ENCODE measurements at regions not wholly inside any gene's neighbourhood (a gene's known extent, or its start where the extent isn't known, plus 50 kb on each side); places are given as distances from the start of the nearest gene placed in this dataset.

DNA sequence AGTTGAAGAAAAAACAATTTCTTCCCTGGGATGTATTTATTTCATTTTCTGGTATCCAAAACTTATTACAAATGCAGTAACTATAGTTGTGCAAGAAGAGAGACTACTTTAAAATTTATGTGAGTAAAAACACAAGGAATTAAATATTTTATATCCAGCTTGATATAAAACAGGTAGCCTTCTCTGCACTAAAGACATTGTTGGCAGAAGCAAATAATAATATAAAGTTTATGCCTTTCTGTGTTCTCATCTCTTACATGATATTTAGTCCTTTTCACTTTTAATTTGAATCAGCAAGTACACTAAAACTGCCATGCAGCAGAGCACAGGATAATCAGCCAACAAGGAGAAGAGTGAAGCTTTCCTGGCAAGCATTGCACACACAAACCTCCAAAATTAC is 352.7 kb downstream of the ARL6IP6 start:
- DNase-seq: no peak
- H3K27ac ChIP-seq (ENCODE audit: low read depth in 2 of 2, low read length in 1 of 2): no peak overlapping the region
- 0 out of 2 replicates have a peak, but pooled peaks cover 3% of the 10 kb centered on the region for H3K9me2 ChIP-seq
- no peaks in the 10 kb centered on the region for H3K9me3 ChIP-seq
- H3K79me2 ChIP-seq (ENCODE audit: insufficient read depth): no peaks in the 10 kb centered on the region
- H3K4me3 ChIP-seq (ENCODE audit: low read depth in 2 of 2, low read length in 1 of 2): no peak overlapping the region
- ChIA-PET POLR2A (no interaction called here), CTCF (no interaction called here)
- no peak for TF ChIP-seq CHD2 (IDR thresholded peaks at IDR 0.05; ENCODE audit: low read length, partially characterized antibody)
- TF ChIP-seq TCF12 (IDR thresholded peaks at IDR 0.05): no peak
- TF ChIP-seq TAF1 (IDR thresholded peaks at IDR 0.05; ENCODE audit: borderline replicate concordance, low read depth, low read length): no peak
- no peak for TF ChIP-seq FOXJ3 (CRISPR knock-in tag; IDR thresholded peaks at IDR 0.05)
- TF ChIP-seq GATA2 (CRISPR knock-in tag; IDR thresholded peaks at IDR 0.05): no peak
- no peak for TF ChIP-seq NRF1 (IDR thresholded peaks at IDR 0.05; ENCODE audit: low read depth, low read length)
- no peak for TF ChIP-seq ZBTB33 (IDR thresholded peaks at IDR 0.05; ENCODE audit: borderline replicate concordance, low read depth)
- TF ChIP-seq RAD21 (IDR thresholded peaks at IDR 0.05; ENCODE audit: low read length): no peak
- no peak for TF ChIP-seq RFX5 (IDR thresholded peaks at IDR 0.05; ENCODE audit: low read length)
- H3K4me2 ChIP-seq: no peak overlapping the region
- H3K36me3 ChIP-seq (replicated peaks in 1 of 2; ENCODE audit: control insufficient read depth in 1 of 2, insufficient read depth in 2 of 2, low read length in 1 of 2): no peaks in the 10 kb centered on the region
- H4K20me1 ChIP-seq (ENCODE audit: insufficient read depth): no peaks in the 10 kb centered on the region
- no peaks in the 10 kb centered on the region for H3F3A ChIP-seq (replicated peaks; ENCODE audit: insufficient read depth)
- no peaks in the 10 kb centered on the region for H3K4me1 ChIP-seq (ENCODE audit: control insufficient read depth in 1 of 2, insufficient read depth in 2 of 2, low read depth in 1 of 2, low read length in 1 of 2)
- no peak overlapping the region for H2AFZ ChIP-seq (ENCODE audit: low read depth)
- no peaks in the 10 kb centered on the region; the same call in 1 of the 2 replicates for H3K27me3 ChIP-seq (ENCODE audit: insufficient read depth)
- H3K9ac ChIP-seq: no peak overlapping the region

GRCh38 chr2:153068915-153069314 is 350.5 kb downstream of the ARL6IP6 start:
- H4K20me1 ChIP-seq (ENCODE audit: insufficient read depth): no peaks in the 10 kb centered on the region
- H3K4me3 ChIP-seq (ENCODE audit: low read depth in 2 of 2, low read length in 1 of 2): no peak overlapping the region
- H3K4me2 ChIP-seq: no peak overlapping the region
- no peak overlapping the region for H3K27ac ChIP-seq (ENCODE audit: low read depth in 2 of 2, low read length in 1 of 2)
- no peaks in the 10 kb centered on the region for H3K36me3 ChIP-seq (replicated peaks in 1 of 2; ENCODE audit: control insufficient read depth in 1 of 2, insufficient read depth in 2 of 2, low read length in 1 of 2)
- TF ChIP-seq MEF2A (IDR thresholded peaks at IDR 0.05; ENCODE audit: borderline replicate concordance, low read depth) (no peak), RXRA (IDR thresholded peaks at IDR 0.05; ENCODE audit: borderline replicate concordance, low read depth) (no peak)
- no peak overlapping the region for H3K9ac ChIP-seq
- no peaks in the 10 kb centered on the region for H3K9me3 ChIP-seq
- no peak for DNase-seq
- H3K4me1 ChIP-seq (ENCODE audit: control insufficient read depth in 1 of 2, insufficient read depth in 2 of 2, low read depth in 1 of 2, low read length in 1 of 2): no peaks in the 10 kb centered on the region
- CTCF ChIA-PET: interaction anchor here (1.0 kb wide), 1 partner anchor 21 kb away, joined by 4 read pairs; no protein-coding TSS in a partner anchor
- no peaks in the 10 kb centered on the region for H3F3A ChIP-seq (replicated peaks; ENCODE audit: insufficient read depth)
- 0 out of 2 replicates have a peak, but pooled peaks cover 3% of the 10 kb centered on the region for H3K9me2 ChIP-seq
- no peak overlapping the region for H2AFZ ChIP-seq (ENCODE audit: low read depth)
- POLR2A ChIA-PET: no interaction called here
- WGBS (ENCODE audit: low lambda C conversion rate): 13% methylated on average over 2 of the region's 2 CpGs
- no peaks in the 10 kb centered on the region for H3K79me2 ChIP-seq (ENCODE audit: insufficient read depth)
- no peaks in the 10 kb centered on the region; the same call in 1 of the 2 replicates for H3K27me3 ChIP-seq (ENCODE audit: insufficient read depth)

DNA sequence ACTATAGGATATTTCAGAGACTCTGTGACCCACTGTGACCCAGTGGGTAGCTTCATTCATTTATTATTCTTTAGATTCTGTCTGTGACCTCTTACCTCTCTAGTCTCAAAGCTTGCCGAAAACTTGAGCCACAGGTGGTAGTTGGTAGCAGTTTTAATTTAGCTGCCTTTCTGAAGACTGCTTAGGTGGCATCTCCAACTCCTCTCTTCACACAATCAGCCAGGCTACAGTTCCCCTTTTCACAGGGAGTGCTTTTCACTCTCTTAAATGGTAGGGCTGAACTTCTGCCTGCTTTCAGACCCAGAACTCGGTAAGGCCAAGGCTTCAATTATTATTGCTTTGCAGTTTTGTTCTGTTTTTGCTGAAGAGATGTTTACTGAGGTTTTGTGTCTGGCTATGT is 349.6 kb downstream of the ARL6IP6 start:
- no peaks in the 10 kb centered on the region; the same call in 1 of the 2 replicates for H3K27me3 ChIP-seq (ENCODE audit: insufficient read depth)
- no peak overlapping the region for H3K4me3 ChIP-seq (ENCODE audit: low read depth in 2 of 2, low read length in 1 of 2)
- no peak overlapping the region for H3K27ac ChIP-seq (ENCODE audit: low read depth in 2 of 2, low read length in 1 of 2)
- no peaks in the 10 kb centered on the region for H4K20me1 ChIP-seq (ENCODE audit: insufficient read depth)
- no peaks in the 10 kb centered on the region for H3K79me2 ChIP-seq (ENCODE audit: insufficient read depth)
- CTCF ChIA-PET: interaction anchor here (1.0 kb wide), 1 partner anchor 20 kb away, joined by 4 read pairs; no protein-coding TSS in a partner anchor
- H2AFZ ChIP-seq (ENCODE audit: low read depth): no peak overlapping the region
- DNase-seq: no peak
- H3K4me1 ChIP-seq (ENCODE audit: control insufficient read depth in 1 of 2, insufficient read depth in 2 of 2, low read depth in 1 of 2, low read length in 1 of 2): no peaks in the 10 kb centered on the region
- H3K4me2 ChIP-seq: no peak overlapping the region
- H3K36me3 ChIP-seq (replicated peaks in 1 of 2; ENCODE audit: control insufficient read depth in 1 of 2, insufficient read depth in 2 of 2, low read length in 1 of 2): no peaks in the 10 kb centered on the region
- H3K9me3 ChIP-seq: no peaks in the 10 kb centered on the region
- no peaks in the 10 kb centered on the region for H3F3A ChIP-seq (replicated peaks; ENCODE audit: insufficient read depth)
- H3K9me2 ChIP-seq: 0 out of 2 replicates have a peak, but pooled peaks cover 3% of the 10 kb centered on the region
- H3K9ac ChIP-seq: no peak overlapping the region
- POLR2A ChIA-PET: no interaction called here
- WGBS (ENCODE audit: low lambda C conversion rate): 6% methylated on average over 2 of the region's 2 CpGs
- no peak for TF ChIP-seq NRF1 (IDR thresholded peaks at IDR 0.05; ENCODE audit: low read depth, low read length)
- no peak for TF ChIP-seq RCOR1 (IDR thresholded peaks at IDR 0.05; ENCODE audit: low read length)
- TF ChIP-seq SIN3A (IDR thresholded peaks at IDR 0.05; ENCODE audit: borderline replicate concordance, low read depth, low read length): no peak
- no peak for TF ChIP-seq MEF2A (IDR thresholded peaks at IDR 0.05; ENCODE audit: borderline replicate concordance, low read depth)
- TF ChIP-seq GABPA (IDR thresholded peaks at IDR 0.05; ENCODE audit: low read depth): no peak
- TF ChIP-seq, protein P1, sequence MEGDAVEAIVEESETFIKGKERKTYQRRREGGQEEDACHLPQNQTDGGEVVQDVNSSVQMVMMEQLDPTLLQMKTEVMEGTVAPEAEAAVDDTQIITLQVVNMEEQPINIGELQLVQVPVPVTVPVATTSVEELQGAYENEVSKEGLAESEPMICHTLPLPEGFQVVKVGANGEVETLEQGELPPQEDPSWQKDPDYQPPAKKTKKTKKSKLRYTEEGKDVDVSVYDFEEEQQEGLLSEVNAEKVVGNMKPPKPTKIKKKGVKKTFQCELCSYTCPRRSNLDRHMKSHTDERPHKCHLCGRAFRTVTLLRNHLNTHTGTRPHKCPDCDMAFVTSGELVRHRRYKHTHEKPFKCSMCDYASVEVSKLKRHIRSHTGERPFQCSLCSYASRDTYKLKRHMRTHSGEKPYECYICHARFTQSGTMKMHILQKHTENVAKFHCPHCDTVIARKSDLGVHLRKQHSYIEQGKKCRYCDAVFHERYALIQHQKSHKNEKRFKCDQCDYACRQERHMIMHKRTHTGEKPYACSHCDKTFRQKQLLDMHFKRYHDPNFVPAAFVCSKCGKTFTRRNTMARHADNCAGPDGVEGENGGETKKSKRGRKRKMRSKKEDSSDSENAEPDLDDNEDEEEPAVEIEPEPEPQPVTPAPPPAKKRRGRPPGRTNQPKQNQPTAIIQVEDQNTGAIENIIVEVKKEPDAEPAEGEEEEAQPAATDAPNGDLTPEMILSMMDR (IDR thresholded peaks at IDR 0.05): no peak
- no peak for TF ChIP-seq ZBTB33 (IDR thresholded peaks at IDR 0.05; ENCODE audit: borderline replicate concordance, low read depth)
- no peak for TF ChIP-seq FOSL2 (IDR thresholded peaks at IDR 0.05; ENCODE audit: borderline replicate concordance, low read depth)
- no peak for TF ChIP-seq RXRA (IDR thresholded peaks at IDR 0.05; ENCODE audit: borderline replicate concordance, low read depth)
- no peak for TF ChIP-seq TEAD4 (IDR thresholded peaks at IDR 0.05; ENCODE audit: borderline replicate concordance, insufficient read depth)
- TF ChIP-seq FOXM1 (IDR thresholded peaks at IDR 0.05; ENCODE audit: low read depth): no peak
